Endothelial cell of umbilical vein (primary cell): ENCODE measurements at regions not wholly inside any gene's neighbourhood (a gene's known extent, or its start where the extent isn't known, plus 50 kb on each side); places are given as distances from the start of the nearest gene placed in this dataset.

Source experiments
- BruUV-seq: library from RNA; stranded (reverse); fragments of 400-500 nt; replicated peaks from 2 replicates; lab custom pipeline; 2021; lab: Mats Ljungman, UMichigan
- CTCF ChIA-PET: fragments of 300-600, 350-600 bp; sonication (Branson Sonifier 250); formaldehyde crosslinking; loops from one replicate; lab custom pipeline; 2021; ENCODE audit warnings: antibody characterized with exemption, inconsistent platforms; lab: Charles Lee
- POLR2A ChIA-PET: fragments of 300-600, 350-600 bp; sonication (Branson Sonifier 250); formaldehyde crosslinking; loops from one replicate; lab custom pipeline; 2021; ENCODE audit warnings: antibody characterized with exemption, inconsistent platforms; lab: Charles Lee
- DNase-seq: peaks from one replicate; pipeline ENCODE4 v3.0.0-alpha.2; 2011; ENCODE audit warnings: low read depth, low spot score
- FAIRE-seq: peaks from 2 replicates; lab custom pipeline; 2011; peaks lifted over from hg19 to GRCh38; lab: Jason Lieb, UNC
- H2AFZ ChIP-seq: 2 replicates; pipeline ENCODE4 v1.6.0; 2012; ENCODE audit warnings: low read depth, low read length, control low read depth, inconsistent platforms
- H3K27ac ChIP-seq: 2 replicates; pipeline ENCODE4 v1.5.1; 2011; ENCODE audit warnings: low read depth, mild to moderate bottlenecking, control low read depth, low read length, moderate library complexity; ENCODE audit not compliant: insufficient read depth
- H3K27me3 ChIP-seq, 2 experiments: 2 replicates each; pipeline versions ENCODE4 v1.6.0 to v1.6.1; 2011; ENCODE audit warnings: low read length in 2 of 2, mixed read lengths in 1 of 2; ENCODE audit not compliant: control insufficient read depth in 2 of 2, insufficient read depth in 2 of 2
- H3K36me3 ChIP-seq, 2 experiments: 2 replicates in 1 of 2; 3 replicates in 1 of 2; pipeline ENCODE4 v1.5.1; 2011; ENCODE audit warnings: low read length in 2 of 2, mild to moderate bottlenecking in 1 of 2, moderate library complexity in 1 of 2; ENCODE audit not compliant: control insufficient read depth in 2 of 2, insufficient read depth in 2 of 2; ENCODE audit errors: extremely low read depth in 1 of 2
- H3K4me1 ChIP-seq: 3 replicates; pipeline ENCODE4 v1.5.1; 2011; ENCODE audit warnings: mild to moderate bottlenecking, low read length; ENCODE audit not compliant: control insufficient read depth, insufficient read depth; ENCODE audit errors: extremely low read depth
- H3K4me2 ChIP-seq: 2 replicates; pipeline ENCODE4 v1.6.1; 2011; ENCODE audit warnings: low read length, control low read depth, mixed read lengths; ENCODE audit not compliant: insufficient read depth
- H3K4me3 ChIP-seq, 3 experiments: fragments of 200-600 bp in 1 of 3; sonication (generic), shearing (Covaris generic) in 1 of 3; replicated peaks in 1 of 3; 2 replicates each; pipeline ENCODE4 v1.5.1; 2011 to 2016; ENCODE audit warnings: control low read depth in 3 of 3, low read length in 3 of 3, mild to moderate bottlenecking in 2 of 3, inconsistent platforms in 1 of 3, low read depth in 1 of 3, moderate library complexity in 1 of 3; ENCODE audit not compliant: insufficient read depth in 1 of 3
- H3K79me2 ChIP-seq: 2 replicates; pipeline ENCODE4 v1.6.0; 2012; ENCODE audit warnings: low read length, inconsistent platforms; ENCODE audit not compliant: control insufficient read depth, insufficient read depth
- H3K9ac ChIP-seq: replicated peaks from 2 replicates; pipeline ENCODE3; 2011; ENCODE audit warnings: low read length, control low read depth; ENCODE audit not compliant: insufficient read depth; ENCODE audit errors: extremely low read depth
- H3K9me1 ChIP-seq: replicated peaks from 3 replicates; pipeline ENCODE4 v1.6.0; 2011; ENCODE audit warnings: mild to moderate bottlenecking, low read length; ENCODE audit not compliant: control insufficient read depth, insufficient read depth; ENCODE audit errors: extremely low read depth
- H3K9me3 ChIP-seq: replicated peaks from 2 replicates; pipeline ENCODE4 v1.5.1; 2012; ENCODE audit warnings: low read length, inconsistent platforms; ENCODE audit not compliant: control insufficient read depth, insufficient read depth
- H4K20me1 ChIP-seq: replicated peaks from 2 replicates; pipeline ENCODE3; 2011; ENCODE audit warnings: mild to moderate bottlenecking, low read length; ENCODE audit not compliant: control insufficient read depth, insufficient read depth; ENCODE audit errors: extremely low read depth
- CTCF ChIP-seq, 2 donors: IDR thresholded peaks; 1 replicate in 1 of 2; 2 replicates in 1 of 2; pipeline ENCODE4 v1.5.1; 2011; ENCODE audit warnings: low read length in 2 of 2, mild to moderate bottlenecking in 2 of 2, moderate library complexity in 2 of 2, control low read depth in 1 of 2, inconsistent platforms in 1 of 2, low read depth in 1 of 2; ENCODE audit not compliant: insufficient read depth in 1 of 2; ENCODE audit errors: extremely low read depth in 1 of 2
- EZH2 ChIP-seq: IDR thresholded peaks from 2 replicates; pipeline ENCODE4 v1.6.1; 2012; ENCODE audit warnings: borderline replicate concordance, low read depth, mild to moderate bottlenecking, moderate library complexity, low read length, inconsistent platforms; ENCODE audit not compliant: severe bottlenecking
- FOS ChIP-seq: IDR thresholded peaks from 2 replicates; pipeline ENCODE4 v1.6.1; 2011; ENCODE audit warnings: mild to moderate bottlenecking, low read length, moderate library complexity, borderline replicate concordance; ENCODE audit not compliant: insufficient read depth
- GATA2 ChIP-seq: IDR thresholded peaks from 2 replicates; pipeline ENCODE4 v1.7.0; 2011; ENCODE audit warnings: low read depth, mild to moderate bottlenecking, moderate library complexity, mixed read lengths, low read length; ENCODE audit not compliant: insufficient read length, insufficient read depth
- JUN ChIP-seq: IDR thresholded peaks from 2 replicates; pipeline ENCODE4 v1.6.1; 2011; ENCODE audit warnings: borderline replicate concordance, low read depth; ENCODE audit not compliant: insufficient read length, insufficient read depth
- MYC ChIP-seq: IDR thresholded peaks from one replicate; pipeline ENCODE4 v1.6.1; 2011; ENCODE audit warnings: mild to moderate bottlenecking, low read depth, low read length
- POLR2A ChIP-seq: IDR thresholded peaks from 2 replicates; pipeline ENCODE4 v1.6.1; 2012; ENCODE audit warnings: low read depth, mild to moderate bottlenecking, control low read depth, low read length
- POLR2AphosphoS5 ChIP-seq: IDR thresholded peaks from 2 replicates; pipeline ENCODE4 v1.6.1; 2012; ENCODE audit warnings: low read depth, mild to moderate bottlenecking, control low read depth, low read length, moderate library complexity; ENCODE audit not compliant: insufficient read depth
- dilution Hi-C: fragments of 300-500 bp; cut with MboI; formaldehyde crosslinking; loops from one replicate; pipeline ENCODE4 v1.15.0; 2019; ENCODE audit warnings: low sequenced_read_pairs; ENCODE audit not compliant: extremely low pct_ligation_motif_present
- intact Hi-C: fragments of 100-400 bp; cut with micrococcal nuclease; formaldehyde crosslinking; loops from one replicate; pipeline ENCODE4 v1.10.0; 2022
- TF ChIP-seq, protein P1 (sequence below): IDR thresholded peaks from 2 replicates; pipeline ENCODE4 v1.6.1; 2011; ENCODE audit not compliant: insufficient read depth, insufficient read length

GRCh38 chr6:14255916-14256315, 138.3 kb downstream of the CD83 start:
- Histone ChIP-seq H3K4me1 (no peaks in the 10 kb centered on the region), H3K27ac (no peak overlapping the region), H3K27me3 (no peaks in the 10 kb centered on the region), H2AFZ (no peak overlapping the region), H4K20me1 (no peaks in the 10 kb centered on the region), H3K36me3 (no peaks in the 10 kb centered on the region), H3K4me2 (no peak overlapping the region), H3K9ac (no peak overlapping the region), H3K9me1 (no peaks in the 10 kb centered on the region), H3K9me3 (peaks cover 2% of the 10 kb centered on the region), H3K79me2 (no peaks in the 10 kb centered on the region), H3K4me3 (no peak overlapping the region)
- BruUV-seq, result no TSS peak
- TF ChIP-seq GATA2 (no peak), MYC (no peak), JUN (no peak), EZH2 (no peak), FOS (no peak), CTCF (IDR thresholded peaks at IDR 0.05; ENCODE audit: extremely low read depth in 1 of 2, insufficient read depth in 1 of 2, low read depth in 1 of 2, low read length in 2 of 2) (no peak), POLR2A (no peak), POLR2AphosphoS5 (no peak)
- TF ChIP-seq, protein P1, sequence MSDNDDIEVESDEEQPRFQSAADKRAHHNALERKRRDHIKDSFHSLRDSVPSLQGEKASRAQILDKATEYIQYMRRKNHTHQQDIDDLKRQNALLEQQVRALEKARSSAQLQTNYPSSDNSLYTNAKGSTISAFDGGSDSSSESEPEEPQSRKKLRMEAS, result no peak
- CTCF ChIA-PET, result no interaction called here
- dilution Hi-C loops (no loop called here), intact Hi-C loops (no loop called here)
- POLR2A ChIA-PET, result no interaction called here
- no peak for DNase-seq
- FAIRE-seq, result no peak
